ENCODE measurements at regions not wholly inside any gene's neighbourhood (a gene's known extent, or its start where the extent isn't known, plus 50 kb on each side); places are given as distances from the start of the nearest gene placed in this dataset.

DNA sequence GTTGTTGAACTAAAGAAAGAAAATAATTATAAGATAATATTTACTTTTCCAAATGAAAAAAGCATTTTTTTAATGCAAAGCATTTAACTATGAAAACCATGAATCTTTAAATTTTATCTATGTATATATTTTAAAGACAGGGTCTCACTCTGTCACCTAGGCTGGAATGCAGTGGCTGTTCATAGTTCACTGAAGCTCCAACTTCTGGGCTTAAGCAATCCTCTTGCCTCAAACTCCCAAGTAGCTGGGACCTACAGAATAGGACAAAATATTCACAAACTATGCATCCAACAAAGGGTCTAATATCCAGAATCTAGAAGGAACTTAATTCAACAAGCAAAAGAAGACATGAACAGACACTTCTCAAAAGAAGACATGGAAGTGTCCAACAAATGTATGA lies 55.9 kb upstream of the ALB start:
- H3K4me3 ChIP-seq (replicated peaks in 1 of 2; ENCODE audit: low read depth in 2 of 2, low read length in 2 of 2), result no peak overlapping the region
- DNase-seq (ENCODE audit: low read depth in 2 of 2), result no peak
- TF ChIP-seq, protein P1, sequence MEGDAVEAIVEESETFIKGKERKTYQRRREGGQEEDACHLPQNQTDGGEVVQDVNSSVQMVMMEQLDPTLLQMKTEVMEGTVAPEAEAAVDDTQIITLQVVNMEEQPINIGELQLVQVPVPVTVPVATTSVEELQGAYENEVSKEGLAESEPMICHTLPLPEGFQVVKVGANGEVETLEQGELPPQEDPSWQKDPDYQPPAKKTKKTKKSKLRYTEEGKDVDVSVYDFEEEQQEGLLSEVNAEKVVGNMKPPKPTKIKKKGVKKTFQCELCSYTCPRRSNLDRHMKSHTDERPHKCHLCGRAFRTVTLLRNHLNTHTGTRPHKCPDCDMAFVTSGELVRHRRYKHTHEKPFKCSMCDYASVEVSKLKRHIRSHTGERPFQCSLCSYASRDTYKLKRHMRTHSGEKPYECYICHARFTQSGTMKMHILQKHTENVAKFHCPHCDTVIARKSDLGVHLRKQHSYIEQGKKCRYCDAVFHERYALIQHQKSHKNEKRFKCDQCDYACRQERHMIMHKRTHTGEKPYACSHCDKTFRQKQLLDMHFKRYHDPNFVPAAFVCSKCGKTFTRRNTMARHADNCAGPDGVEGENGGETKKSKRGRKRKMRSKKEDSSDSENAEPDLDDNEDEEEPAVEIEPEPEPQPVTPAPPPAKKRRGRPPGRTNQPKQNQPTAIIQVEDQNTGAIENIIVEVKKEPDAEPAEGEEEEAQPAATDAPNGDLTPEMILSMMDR (IDR thresholded peaks at IDR 0.05; ENCODE audit: low read depth, low read length), result no peak

DNA sequence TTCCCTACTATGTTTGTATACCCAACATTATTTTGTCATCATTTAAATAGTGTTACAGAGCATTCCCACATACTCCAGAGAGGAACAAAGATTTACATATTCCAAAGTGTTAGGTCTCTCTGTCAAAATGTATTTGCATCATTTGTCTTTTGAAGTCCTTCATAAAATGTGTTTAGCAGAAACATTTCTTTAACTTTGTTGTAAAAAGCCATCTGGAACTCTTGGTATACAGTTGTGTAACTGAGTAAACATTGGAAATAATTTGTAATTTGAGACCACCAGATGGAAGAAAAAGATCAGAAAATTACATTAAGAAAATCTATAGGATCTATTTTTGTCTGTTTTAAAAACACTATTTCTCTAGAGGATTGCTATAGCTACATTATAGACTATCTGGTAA lies 56.6 kb upstream of the ALB start:
- H3K4me3 ChIP-seq (replicated peaks in 1 of 2; ENCODE audit: low read depth in 2 of 2, low read length in 2 of 2), result no peak overlapping the region
- TF ChIP-seq, protein P1 (IDR thresholded peaks at IDR 0.05; ENCODE audit: low read depth, low read length), result no peak
- no peak for DNase-seq (ENCODE audit: low read depth in 2 of 2)

DNA sequence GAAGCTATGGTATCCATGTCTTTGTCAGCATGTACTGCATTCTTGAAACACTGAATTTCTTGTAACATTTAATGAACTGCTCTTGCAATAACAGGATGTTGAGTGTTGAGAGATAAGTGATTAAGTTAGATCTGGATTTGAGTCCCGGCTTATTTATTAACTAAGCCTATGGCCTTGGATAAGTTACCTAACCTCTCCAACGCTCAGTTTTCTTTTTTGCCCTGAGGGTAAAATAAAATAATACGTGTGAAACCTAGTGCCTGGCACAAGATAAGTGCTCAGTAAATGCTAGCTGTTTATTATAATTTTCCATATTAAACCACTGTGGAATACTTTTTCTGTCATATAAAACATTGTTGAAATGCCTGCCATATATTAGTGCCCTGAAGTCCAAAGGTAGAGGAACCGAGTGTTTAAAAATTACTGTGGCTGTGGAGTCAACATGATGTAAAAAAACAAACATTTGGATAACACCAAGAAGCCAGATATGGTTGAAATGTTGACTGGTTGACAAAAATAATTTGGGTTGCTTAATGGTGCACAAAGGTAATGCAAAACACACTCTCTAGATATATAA lies 58.6 kb upstream of the ALB start:
- TF ChIP-seq, protein P1 (IDR thresholded peaks at IDR 0.05; ENCODE audit: low read depth, low read length), result no peak
- H3K4me3 ChIP-seq (replicated peaks in 1 of 2; ENCODE audit: low read depth in 2 of 2, low read length in 2 of 2), result no peak overlapping the region
- DNase-seq (ENCODE audit: low read depth in 2 of 2), result no peak

DNA sequence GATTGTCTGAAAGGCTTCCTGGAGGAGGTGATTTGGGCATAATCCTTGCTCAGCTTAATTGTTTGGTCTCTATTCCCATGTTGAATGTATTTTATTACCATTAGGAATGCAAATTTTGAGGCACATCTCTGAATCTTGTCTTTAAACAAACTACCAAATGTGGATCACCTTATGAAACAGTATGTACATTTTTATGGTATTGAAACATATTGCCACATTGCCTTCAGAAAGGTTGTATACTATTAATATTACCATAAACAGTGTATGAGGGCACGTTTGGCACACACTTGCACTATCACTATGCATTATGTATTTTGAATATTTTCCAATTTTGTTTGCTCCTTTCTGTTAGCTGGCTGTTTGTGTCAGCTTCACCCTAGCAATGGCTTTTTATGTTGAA lies 60.0 kb upstream of the ALB start:
- no peak for DNase-seq (ENCODE audit: low read depth in 2 of 2)
- TF ChIP-seq, protein P1 (IDR thresholded peaks at IDR 0.05; ENCODE audit: low read depth, low read length), result no peak
- H3K4me3 ChIP-seq (replicated peaks in 1 of 2; ENCODE audit: low read depth in 2 of 2, low read length in 2 of 2), result no peak overlapping the region

DNA sequence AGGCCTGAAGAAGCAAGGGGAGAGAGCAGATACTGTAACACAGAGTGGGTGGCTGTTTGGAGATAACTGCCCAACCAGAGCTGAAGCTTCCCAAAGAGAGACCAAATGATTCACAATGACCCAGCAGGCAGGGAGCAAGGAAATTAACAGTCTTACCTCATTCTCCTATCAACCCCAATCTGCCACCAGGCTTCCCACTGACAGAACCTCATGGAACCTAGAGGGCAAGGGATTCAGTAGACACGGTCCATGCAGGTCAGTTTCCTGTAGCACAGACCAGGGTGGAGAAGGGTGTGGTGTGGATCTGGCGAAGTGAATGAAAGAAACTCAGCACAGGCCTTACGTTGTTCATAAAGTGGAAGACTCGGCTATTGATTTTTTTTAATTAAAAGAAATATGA lies 60.7 kb upstream of the ALB start:
- no peak overlapping the region for H3K4me3 ChIP-seq (replicated peaks in 1 of 2; ENCODE audit: low read depth in 2 of 2, low read length in 2 of 2)
- TF ChIP-seq, protein P1 (IDR thresholded peaks at IDR 0.05; ENCODE audit: low read depth, low read length), result no peak
- no peak for DNase-seq (ENCODE audit: low read depth in 2 of 2)

DNA sequence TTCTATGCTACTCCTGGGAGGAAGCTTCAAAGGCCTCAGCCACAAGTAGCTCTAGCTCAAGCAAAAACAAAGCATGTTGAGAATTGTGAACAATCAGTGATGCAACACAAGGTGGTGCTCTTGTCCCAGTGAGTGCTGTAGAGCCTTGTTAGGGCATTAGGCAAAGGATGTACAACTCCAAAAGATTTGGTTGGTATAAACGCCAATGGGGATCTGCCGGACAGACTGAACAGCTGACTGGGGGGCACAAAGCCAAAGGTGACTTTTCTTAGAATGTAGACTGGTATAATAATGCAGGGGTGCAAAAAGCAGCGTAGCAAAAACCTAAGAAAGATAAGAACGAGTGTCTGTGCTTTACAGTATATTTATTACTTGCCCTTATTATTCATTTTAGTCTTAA lies 62.6 kb upstream of the ALB start:
- TF ChIP-seq, protein P1 (IDR thresholded peaks at IDR 0.05; ENCODE audit: low read depth, low read length), result peak; percentile 71
- DNase-seq (ENCODE audit: low read depth in 2 of 2), result peak; percentile 67 to 83
- no peak overlapping the region for H3K4me3 ChIP-seq (replicated peaks in 1 of 2; ENCODE audit: low read depth in 2 of 2, low read length in 2 of 2)

DNA sequence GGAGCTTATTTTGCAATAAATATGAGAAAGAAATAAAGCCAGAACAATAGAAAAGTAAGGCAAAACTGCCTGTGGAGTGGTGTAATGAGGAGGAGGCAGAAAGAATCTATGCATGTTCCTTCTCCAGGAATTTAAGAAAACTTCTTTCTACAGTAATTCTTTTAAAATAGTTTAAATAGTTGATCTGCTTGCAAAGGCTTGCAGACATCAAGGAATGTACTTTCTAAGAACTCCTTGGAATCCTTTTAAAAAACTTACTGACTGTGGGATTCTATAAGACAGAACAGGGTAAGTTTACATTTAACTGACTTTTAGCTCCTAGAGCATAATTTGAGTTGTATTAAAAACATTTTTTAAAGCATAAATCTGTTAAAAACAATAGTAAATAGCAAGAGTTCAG lies 63.2 kb upstream of the ALB start:
- no peak for DNase-seq (ENCODE audit: low read depth in 2 of 2)
- TF ChIP-seq, protein P1 (IDR thresholded peaks at IDR 0.05; ENCODE audit: low read depth, low read length), result no peak
- H3K4me3 ChIP-seq (replicated peaks in 1 of 2; ENCODE audit: low read depth in 2 of 2, low read length in 2 of 2), result no peak overlapping the region

Measured in cardiac fibroblast (primary cell).